Middle frontal gyrus (tissue), 1 donor: ENCODE measurements at regions not wholly inside any gene's neighbourhood (a gene's known extent, or its start where the extent isn't known, plus 50 kb on each side); places are given as distances from the start of the nearest gene placed in this dataset.

Experiments used
- DNase-seq: peaks from one replicate; pipeline ENCODE4 v3.0.0-alpha.2; 2015; ENCODE audit warnings: low spot score; ENCODE audit errors: extremely low spot score

DNA sequence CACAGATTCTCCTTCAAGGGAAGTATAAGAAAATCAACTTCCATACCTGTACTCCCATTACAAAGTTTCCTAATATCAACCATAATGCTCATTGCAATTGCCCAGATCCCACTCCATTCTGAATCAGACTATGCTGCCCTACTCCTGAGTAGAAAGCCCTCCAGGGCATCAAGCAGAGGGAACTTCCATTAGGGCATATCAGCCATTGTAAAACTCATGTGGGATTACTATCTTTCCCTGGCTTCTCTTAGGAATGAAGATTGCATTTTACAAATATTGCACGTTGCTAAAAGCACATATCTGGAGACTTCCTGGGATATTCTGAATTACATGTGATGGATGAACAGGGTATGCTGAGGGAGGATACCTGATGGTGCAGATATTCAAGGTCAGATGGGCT, 263.2 kb downstream of the FOXA2 start:
- no peak for DNase-seq

DNA sequence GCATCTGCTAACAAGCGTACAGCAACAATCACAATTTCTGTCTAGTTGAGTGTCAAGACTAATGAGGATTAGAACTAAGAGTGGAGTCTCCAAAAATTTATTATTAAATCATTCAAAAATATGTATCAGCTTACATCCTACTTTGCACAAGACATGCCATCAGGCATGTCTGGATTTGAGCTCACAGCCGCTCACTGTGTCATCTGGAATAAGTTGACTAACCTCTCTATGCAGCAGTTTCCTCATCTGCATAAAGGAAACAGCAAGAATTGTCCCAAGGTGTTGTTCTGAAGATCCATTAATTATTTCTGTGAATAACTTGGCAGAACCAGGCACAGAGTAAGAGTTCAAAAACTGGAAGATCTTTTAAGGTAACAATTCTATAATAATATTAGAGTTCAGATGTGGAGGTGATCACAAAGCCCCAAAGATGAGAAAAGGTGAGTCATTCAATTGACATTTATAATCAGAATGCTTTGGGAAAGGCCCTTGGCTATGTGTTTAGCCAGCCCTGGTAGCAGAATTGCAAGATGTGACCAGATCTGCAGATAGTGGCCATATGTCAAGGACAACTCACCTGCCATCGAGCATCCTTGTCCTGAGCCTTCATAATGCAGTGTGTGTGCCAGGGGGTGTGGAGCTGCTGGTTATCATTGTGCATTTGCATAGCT, 264.0 kb downstream of the FOXA2 start:
- DNase-seq = no peak

DNA sequence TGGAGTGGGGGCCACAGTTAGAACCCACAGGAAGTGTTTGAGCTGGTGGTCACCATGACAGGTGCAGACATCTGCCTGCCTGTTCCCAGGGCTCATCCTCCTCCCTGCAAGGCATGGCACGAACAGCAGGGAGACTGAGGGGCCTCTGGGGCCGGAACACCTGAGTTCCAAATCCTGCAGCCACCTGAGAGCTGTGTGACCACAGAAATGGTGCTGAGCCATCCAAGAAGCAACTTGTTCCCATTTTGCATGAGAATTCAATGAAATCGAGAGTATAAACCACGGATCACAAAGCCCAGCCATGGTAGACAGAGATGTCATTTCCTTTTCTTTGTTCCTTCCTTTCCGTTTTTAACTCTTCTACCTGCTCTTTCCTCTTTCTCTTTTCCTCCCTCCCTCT, 268.6 kb downstream of the FOXA2 start:
- no peak for DNase-seq

DNA sequence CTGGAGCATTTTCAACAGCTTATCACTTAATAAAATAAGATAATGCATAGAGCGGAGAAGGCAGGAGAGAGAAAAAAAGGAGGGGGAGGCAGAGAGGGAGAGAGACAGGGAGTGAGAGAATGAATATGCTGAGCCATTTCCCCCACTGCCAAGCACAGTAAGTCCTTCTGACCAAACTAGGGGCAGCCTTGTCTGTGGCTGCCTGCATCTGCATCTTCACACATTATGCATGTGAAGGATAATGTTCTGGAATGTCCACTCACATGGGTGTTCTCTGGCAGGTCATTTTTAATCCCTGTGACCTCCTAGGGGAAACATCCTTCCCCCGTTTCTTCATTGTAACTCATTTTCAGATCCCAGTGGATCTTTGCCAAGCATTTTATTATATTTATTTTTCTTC, 269.3 kb downstream of the FOXA2 start:
- no peak for DNase-seq

DNA sequence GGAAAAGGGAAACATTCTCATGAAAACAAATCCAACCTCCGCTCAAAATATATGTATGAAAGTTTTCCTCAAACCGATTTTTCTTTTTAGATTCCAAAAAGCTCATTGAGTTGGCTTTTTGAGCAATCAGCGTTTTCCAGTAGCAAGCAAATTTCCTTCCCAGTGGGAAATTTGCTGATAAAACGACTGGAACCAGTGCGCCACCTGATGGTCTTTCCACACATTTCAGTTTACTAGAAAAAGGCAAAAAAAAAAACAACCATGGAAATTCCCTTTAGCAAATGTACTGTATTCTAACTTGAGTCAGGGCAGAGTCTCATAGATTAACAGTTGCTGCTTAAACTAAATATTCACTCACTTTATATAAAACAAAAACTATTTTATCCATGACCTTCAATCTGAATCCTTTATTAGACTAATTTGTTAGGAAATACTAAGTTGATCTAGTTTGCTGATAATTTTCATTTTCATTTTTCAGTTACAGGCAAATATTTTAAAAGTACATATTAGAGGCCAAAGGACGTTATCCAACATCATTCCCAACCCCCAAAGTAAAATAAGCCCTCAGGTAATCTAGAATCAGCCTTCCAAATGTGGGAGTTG, 271.5 kb downstream of the FOXA2 start:
- DNase-seq = no peak

DNA sequence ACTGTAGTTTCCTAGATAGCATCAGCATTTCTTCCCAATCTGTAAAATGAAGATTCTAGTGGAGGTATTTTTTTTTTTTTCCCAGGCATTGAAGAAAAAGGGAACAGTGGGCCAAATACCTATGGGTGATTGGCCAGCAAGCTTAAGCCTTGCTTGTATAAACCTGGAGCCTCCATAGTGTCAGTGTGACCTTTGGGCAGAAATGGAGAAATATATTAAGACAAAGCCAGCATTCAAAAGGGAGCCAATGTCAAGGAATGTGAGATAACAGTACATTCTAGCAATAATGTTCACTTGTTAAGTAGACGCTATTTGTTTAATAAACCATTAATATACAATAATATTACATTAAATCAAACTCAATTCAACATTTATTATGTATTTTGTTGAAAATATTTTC, 275.4 kb downstream of the FOXA2 start:
- DNase-seq = no peak

DNA sequence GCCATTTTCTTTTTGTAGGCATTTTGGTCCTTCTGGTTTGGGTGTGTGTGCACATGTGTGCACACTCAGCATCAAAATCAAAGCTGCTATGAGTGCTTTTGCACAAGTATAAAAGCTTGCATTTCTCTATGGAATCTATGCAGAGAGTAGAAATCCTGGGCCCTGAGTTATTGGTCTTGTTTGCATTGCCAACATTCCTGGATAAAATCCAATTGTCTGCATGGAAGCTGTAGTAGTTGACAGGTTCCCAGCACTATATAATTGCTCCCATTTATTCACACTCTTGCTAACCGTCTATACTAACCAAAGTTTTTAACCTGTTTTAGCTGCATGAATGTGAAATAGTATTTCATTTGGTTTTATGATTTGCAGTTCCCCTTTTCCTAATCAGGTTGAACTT, 277.0 kb downstream of the FOXA2 start:
- no peak for DNase-seq

DNA sequence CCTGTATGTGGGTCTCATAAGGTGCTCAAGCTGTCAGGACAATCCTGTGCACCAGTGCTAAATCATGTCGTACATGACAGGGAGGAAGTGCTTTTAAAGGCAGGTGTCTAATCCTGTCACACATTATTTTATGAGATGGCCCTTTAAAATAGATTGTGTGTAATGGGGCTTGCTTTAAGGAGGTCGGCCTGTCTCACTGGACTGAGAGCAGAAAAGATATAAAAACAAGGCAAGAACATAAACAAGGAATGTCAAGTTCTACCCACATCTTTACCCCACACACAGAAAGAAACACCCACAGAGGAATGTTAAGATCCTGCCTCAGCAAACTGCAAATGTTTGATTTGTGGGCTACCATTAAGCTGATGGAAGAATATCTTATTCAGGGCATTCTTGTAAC, 279.0 kb downstream of the FOXA2 start:
- DNase-seq = no peak

DNA sequence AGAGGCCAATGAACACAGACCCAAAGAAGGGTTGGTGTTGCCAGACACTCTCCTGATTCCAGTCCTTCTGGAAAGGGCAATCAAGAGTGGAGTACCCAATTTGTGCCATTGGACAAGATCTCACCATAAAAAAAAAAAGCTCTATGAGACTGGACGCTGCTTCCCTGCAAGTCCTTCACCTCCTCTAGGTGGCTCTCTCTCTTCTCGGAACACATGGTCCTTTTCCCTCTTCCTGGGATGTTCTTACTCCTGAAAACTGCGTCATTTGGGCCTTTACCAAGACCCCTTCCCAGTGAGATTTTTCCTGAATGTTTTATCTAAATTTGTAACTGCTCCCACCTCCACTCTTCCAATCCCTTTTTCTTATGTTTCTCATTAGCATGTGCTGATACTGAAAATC, 280.8 kb downstream of the FOXA2 start:
- no peak for DNase-seq

DNA sequence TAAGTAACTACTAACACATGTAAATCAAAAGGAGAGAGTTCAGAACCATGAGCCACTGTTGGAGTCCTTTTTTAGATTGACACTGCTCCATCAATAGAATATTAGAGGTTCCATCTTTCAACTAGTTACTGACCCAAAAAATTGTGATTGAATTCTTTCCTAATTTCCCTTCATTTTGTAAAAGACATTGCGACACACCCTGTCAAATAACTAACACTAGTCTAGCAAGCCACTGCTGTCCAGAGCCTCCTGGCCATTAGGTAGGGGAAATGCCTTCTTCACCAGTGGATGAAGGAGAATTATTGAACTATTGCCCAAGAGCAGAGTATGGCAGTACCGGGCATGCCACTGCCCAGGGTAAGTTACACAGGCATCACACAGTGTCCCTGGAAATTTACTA, 282.3 kb downstream of the FOXA2 start:
- DNase-seq = no peak

DNA sequence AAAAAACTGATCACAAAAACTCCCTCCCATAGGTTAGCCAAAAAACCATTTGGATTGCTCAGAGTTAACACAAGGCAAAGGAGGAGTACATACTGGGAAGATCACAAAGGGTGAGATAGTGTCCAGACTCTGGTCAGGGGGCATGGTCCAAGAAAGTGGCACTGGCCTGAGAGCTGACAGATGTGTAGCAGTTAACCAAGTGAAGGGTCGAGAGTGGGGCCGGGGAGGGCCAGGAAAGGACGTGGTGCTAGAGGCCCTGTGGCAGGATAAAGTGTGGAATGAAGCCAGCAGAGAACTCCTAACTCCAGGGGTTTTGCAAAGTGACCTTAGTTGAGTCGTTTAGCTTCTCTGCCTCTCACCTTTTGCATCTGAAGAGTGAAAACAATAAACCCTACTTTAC, 290.5 kb downstream of the FOXA2 start:
- DNase-seq = no peak

DNA sequence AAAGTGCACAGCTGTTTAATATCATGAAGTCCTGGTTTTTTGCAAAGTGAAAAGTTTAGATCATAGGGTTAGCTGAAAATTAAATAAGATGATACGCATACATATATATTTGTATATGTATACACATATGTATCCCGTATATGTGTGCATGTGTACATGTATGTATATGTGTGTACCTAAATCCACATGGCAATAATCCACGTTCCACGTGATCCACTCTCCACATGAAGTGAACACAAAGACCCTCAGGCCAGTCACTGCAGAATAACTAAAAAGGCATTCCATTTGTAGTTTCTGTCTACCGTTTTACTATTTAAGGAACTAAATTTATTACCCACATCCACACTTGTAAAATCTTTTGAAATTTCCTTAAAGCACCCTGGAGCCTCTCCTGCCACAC, 294.9 kb downstream of the FOXA2 start:
- DNase-seq = no peak

DNA sequence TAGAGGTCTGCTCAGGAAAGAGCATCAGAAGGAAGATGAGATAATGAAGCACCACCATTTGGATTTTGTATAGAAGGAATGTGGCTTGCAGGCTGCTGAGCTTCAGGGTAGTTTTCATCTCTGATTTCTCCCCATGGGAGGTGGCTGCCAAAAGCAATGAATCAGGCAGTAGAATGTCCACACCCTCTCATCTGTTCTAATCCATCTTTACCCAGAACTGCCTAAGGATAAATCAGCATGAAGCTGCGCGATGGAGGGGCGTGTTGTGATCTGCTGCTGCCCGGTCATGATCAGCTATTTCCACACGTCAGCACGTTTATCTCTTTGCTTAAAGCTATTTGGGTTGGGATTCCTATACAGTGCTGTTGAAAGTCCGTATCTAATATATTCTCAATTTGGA, 295.4 kb downstream of the FOXA2 start:
- DNase-seq = no peak

DNA sequence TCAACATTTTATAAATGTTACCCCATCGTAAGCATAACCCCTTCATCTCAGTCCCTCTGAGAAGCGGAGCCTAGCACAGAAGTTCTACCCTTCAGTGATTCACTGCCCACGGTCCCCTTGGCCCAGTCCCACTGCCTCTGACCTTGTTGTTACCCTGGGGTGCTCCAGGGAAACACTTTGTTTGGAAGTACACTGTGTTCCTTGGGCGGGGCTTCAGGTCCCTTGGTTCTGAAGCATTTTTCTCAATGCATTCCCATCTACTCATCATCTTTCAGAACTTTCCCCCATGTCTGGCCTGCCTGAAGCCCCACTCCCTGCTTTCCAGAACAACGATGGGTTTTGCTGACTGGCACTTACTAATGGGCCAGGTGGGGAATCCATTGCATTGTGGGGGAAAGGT, 296.2 kb downstream of the FOXA2 start:
- DNase-seq = no peak

DNA sequence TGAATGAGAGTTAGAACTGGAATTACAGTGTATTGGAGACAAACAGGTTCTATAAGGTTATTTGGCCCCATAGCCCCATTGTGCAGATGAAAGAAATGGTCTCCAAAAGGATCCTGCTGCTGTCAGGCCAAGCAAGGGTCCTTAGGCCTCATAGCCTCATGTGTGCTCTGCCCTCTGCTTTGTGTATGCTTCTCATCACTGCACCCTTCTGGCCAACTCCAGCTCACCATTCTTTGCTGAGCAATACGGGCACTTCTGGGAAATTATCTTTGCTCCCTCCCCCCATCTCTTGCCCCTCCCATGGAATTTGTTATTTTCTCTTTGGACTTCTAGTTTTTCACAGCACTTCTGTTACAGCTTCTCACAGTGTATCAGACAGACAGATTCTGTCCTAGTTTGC, 298.8 kb downstream of the FOXA2 start:
- no peak for DNase-seq

DNA sequence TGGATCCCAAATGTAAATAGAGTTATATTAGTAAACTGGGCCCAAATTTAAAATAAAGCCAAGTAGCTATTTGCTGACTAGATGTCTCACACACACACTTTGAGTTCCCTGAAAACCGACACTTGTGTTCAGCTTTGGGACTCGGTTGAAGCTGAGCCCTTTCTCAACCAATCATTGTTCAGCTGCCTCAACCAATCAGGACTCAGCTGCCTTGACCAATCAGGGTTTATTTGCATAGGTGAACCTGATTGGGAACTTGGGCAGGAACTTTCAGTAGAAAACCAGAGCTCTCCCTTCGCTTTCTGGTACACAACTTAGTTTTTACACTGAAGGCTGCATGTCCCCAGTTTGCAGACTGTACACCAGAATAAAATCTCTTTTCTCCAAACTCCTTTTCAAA, 301.7 kb downstream of the FOXA2 start:
- no peak for DNase-seq

DNA sequence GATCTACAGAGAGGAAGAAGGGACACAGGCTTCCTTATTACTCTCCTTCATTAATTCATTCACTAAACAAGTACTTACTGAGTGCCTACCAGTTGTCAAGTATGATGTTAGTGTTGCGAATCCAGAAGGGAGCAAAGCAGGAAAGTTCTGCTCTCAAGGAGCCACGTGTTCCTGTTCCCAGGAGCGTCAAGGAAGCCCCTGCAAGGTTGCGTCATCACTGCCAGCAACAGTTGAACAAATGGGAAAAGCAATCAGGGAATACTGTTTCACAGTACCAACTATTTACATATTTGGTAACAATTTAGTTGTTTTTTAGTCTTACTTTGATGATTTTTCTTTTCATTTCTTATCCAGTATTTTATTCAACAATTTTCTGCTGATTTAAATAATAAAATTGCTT, 310.0 kb downstream of the FOXA2 start:
- DNase-seq = no peak

DNA sequence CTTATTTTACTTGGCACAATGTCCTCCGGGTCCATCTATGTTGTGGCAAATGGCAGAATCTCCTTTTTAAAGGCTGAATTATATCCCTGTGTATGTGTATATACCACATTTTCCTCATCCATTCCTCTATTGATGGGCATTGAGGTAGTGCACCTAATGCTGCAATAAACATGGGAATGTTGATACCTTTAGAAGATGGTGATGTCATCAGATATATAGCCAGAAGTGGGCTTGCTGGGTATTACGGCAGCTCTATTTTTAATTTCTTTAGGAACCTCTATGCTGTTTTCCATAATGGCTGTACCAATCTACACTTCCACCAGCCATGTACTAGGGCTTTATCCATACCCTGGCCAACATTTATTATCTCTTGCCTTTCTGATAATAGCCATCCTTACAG, 315.7 kb downstream of the FOXA2 start:
- no peak for DNase-seq

DNA sequence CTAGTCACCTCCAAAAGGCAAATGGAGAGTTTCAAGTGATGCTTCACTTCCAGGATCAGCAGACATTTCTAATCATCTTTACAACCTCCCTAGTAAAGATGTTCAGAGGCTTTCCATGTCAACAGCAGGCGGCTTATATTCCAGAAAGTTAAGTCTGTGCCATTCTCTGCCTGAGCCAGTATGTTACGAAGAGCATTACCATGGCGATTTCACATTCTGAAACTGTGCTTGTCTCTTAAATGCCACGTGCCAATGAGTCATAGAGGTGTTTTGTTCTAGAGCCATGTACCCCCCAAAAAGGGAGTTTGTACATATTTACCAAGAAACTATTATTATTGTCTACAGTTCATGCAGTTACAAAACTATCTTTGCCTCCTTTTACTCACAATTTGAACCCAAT, 319.5 kb downstream of the FOXA2 start:
- DNase-seq = no peak

DNA sequence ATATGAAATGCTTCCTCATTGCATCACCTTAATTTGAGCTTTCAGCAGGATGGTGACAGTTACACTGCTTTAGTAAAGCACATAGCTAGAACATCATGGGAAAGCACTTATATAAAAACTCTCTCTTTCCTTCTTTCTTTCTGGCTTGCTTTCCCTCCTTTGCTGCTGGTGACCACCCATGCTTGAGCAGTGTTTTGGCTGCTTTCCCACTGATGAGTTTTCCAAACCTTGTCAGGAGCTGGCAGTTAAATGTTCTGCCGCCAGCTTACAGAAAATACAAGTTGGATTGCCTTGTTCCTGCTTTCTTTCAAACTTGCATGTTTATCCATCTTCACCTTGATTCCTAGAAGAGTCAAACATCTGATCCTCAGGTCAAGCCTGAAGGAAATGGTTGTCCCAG, 323.9 kb downstream of the FOXA2 start:
- DNase-seq = no peak

DNA sequence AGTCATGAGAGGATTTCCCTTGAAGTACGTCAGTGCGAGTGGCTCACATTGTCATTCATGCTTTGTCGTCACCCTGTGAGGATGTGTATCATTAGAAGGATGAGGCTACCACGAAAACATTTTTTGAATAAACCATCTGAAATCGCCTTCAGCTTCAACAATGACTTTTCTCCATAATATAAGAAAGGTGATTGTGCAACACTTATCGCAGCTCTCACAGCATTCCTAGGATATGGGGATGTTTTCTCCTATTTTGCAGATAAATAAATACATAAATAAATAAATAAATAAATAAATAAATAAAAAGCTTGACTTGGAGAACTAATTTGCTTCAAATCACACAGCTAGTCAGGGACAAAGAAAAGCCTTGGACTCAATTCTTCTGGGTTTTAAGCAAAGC, 326.5 kb downstream of the FOXA2 start:
- no peak for DNase-seq

DNA sequence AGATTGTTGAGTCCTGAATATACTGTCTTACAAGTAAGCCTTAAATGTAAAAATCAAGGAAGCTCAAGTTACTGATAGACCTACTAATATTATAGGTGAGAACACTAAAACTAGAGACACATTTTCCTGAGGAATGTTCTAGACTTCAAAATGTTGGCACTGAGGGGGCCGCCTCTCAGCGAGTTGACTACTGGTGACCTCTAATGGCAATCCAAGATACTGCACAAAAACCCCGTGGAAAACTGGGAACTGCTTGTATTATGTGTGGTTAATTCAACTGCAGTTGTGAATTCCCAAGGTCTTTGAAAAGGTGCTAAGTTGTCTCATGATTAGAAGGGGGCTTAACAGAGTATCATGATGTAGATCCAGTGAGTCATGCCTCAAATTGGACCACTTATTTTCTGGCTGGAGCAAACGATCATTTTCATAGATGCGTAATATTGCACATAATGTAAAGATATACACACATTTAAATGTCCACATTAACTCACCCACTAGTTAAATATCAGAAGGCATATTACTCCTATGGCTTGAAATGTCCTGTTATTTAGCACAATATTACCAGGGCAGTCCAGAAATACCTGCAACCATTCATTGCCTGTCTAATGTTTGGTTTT, 336.2 kb downstream of the FOXA2 start:
- DNase-seq = no peak

DNA sequence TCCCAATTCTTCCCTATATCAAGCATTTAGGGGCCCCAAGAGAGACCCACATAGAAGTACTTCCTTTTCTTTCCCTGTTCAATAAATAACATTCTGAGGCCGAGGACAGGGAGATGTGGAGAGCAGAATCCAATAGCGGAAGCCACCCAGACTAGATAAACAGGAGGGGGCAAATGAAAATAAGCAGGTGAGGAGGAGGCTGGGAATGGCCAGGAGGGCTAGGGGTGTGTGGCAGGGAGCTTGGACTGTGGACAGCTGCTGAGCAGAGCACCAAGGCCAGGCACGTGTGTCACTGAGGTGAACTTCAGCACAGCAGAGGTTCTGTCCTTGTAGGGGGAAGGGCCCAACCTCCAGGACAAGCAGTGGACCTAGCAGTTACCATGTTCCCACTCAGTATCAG, 339.2 kb downstream of the FOXA2 start:
- DNase-seq = no peak
